Brain pericyte (primary cell): ENCODE measurements at regions not wholly inside any gene's neighbourhood (a gene's known extent, or its start where the extent isn't known, plus 50 kb on each side); places are given as distances from the start of the nearest gene placed in this dataset.

Experiments used
- DNase-seq: peaks from one replicate; pipeline ENCODE4 v3.0.0-alpha.2; 2012; ENCODE audit warnings: low read depth, low spot score

DNA sequence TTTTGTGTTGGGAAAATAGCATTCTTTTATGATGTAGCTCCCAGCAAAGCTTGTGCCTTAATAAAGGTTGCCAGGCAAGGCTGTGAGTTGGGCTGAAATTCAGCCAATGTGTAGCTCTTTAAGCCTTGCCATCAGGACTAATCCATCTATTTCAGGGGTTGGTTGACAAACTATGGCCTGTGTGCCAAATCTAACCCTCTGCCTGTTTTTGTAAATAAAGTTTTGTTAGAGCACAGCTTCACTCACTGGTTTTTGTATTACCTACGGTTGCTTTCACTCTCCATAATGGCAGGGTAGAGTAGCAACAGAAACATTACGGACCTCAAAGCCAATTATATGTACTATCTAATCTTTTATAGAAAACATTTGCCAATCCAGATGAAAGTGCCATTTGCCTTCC, 638.1 kb upstream of the POT1 start:
- no peak for DNase-seq

DNA sequence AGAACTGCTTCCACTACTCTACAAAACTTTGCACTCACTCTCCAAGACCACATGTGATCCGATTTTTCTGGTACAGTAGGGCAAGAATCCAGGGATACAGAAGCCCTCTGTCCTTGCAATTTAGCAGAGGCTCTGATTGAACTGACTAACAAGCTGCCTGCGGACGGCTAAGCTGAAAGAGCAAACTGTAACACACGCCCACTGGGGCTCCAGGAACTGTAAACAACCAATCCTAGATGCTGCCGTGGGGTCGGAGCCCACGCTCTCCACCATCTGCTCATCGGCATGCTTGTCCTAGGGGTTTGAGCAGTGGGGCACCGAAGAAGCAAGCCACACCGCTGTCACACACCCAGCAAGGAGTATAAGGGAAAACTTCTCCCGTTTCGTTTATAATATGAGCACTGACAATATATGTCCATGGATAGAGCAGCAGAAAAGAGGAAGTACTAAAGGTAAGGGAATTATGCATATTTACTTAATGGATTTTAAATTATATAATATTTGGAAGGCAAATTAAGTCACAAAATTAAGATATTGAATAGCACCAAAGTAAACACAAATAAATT, 634.4 kb upstream of the POT1 start:
- no peak for DNase-seq

DNA sequence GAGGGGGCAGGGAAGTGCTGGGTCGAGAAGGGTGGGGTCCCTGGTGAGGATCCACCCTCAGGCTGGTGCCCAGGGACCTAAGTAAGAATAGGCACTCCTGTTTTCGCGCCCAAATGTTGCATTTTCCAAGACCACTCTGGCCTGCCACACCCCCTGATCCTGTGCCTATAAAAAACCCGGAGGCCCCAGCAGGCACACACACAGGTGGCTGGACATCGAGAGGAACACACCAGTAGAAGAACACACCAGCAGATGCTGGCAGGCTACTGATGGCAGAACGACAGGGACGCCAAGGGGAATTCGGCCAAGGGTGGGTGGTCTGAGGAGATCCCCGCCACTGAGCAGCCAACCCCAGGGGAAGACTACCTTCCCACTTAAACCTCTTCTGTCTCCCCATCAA, 633.9 kb upstream of the POT1 start:
- no peak for DNase-seq

DNA sequence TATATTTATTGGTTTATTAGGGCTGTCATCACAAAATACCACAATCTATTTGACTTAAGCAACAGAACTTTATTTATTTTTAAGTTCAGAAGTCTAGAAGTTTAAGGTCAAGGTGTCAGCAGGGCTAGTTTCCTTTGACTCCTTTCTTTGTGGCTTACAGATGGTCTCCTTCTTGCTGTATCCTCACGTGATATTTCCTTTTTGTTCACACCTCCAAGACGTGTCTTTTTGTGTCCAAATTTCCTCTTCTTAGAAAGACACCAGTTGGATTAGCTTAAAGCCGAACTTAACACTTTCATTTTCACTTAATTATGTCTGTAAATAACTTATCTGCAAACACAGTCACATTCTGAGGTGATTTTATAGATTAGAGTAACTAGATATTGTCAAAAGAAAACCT, 631.4 kb upstream of the POT1 start:
- DNase-seq: no peak

DNA sequence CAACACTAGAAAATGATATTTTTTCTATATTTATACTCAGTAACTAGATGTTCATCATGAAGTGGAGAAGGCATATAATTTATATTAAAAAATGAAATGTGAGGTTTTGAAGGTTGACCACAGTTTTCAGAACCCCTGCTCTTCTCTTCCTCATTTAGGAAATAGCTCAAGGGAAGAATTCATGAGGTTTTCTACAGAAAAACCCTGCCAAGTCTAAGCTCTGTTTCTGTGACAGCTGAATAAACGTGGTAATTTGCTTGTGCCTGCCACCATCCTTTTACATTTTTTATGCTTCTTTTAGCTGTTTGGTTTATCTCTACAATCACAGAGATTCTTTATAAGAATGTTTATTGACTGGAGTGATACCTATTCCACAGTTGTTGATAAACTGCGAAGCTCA, 630.3 kb upstream of the POT1 start:
- no peak for DNase-seq

- DNase-seq: no peak
These were observed 626.3 kb upstream of the POT1 start for GRCh38 chr7:125555916-125556315.

DNA sequence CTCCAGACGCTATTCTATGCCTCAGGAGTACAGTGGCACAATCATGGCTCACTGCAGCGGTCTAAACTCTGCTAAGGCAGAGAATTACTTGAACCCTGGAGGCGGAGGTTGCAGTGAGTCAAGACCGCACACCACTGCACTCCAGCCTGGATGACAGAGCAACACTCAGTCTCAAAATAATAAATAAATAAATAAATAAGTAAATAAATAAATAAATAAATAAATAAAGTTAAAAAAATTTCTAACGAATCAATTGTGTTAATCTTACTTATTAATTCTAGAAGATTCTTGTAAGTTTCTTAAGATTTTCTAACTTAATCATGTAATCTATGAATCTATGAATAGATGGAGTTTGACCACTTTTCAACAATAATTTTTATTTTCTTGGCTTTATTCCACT, 621.4 kb upstream of the POT1 start:
- DNase-seq: no peak

DNA sequence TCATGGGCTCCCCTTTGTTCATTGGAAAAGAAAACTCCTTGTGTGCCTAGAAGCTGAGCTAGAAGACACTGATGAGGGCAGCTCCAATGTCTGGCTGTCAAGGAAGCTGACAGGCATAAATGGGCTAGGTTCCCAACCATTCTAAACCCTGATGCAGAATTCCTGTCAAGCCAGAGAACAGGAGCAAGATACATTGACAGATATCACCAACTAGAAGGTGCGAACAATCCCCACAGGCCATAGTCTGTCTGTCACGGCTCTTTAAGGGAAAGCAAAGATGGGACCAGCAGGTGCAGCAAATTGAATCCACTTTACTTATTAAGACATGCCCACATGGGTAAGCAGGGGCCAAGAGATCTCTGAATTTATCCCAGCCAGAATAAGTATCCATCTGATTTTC, 617.9 kb upstream of the POT1 start:
- DNase-seq: no peak

DNA sequence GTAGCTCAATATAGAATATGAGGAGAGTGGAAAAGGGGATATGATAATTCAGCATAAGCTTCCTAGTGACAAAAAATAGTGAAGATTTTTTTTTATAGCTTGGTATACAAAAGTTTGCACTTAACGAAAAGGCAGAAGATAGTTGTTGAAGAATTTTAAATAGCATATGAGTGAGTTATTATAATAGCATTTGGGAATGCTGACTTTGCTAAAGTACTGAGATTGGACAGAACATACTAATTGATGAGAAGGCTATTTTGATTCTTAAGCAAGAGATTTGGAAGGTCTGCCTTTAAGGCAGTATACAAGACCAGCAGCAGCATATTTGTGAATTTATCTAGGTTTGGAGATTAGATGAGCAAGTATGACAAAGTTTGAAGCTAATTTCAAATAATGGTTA, 600.9 kb upstream of the POT1 start:
- no peak for DNase-seq

DNA sequence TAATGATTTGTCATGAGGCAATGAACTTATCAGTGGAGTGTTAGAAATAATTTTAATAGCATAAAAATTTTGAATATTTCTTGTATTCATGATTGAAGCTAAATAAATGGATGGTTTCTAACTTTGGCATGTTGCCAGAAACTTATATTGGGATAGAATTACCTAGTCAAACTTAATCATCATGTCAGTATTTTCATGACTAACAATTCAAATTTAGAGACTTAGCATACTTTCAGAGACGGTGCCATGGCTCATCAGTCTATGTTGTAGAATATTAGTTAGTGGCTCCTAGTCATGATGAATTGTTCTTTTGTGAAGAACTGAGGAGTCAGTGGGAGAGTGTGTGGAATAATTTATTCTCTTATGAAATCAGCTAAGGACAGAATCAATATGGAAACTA, 599.6 kb upstream of the POT1 start:
- no peak for DNase-seq

DNA sequence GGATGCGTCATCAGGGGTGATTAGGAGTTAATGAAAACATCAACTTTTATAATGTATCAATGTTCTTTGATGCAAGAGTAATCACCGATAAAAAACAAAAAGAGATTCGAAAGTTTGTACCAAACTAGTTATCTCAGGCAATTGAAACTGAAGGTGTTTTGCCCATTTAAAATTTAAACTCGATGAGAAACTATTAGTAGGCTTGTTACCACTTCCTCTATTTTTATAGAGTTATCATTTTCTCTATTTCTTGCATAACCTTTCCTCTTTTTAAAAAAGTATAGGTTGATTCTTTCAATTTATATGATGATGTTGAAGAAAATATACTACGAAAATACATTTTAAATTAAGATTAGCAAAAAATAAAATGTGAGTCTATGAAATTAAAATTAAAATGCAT, 597.3 kb upstream of the POT1 start:
- no peak for DNase-seq

DNA sequence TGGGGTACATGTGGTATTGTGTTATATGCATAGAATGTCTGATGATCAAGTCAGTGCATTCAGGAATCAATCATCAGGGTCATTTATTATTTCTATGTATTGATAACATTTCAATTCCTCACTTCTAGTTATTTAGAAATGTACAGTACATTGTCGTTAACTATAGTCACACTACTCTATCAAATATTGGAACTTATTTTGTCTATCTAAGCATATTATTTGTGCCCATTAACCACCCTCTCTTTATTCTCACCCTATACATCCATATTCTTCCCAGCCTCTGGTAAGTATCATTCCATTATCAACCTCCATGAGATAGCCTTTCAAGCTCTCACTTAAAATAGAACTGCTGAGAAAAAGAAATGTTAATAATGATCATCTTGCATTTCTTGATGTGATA, 596.5 kb upstream of the POT1 start:
- no peak for DNase-seq

DNA sequence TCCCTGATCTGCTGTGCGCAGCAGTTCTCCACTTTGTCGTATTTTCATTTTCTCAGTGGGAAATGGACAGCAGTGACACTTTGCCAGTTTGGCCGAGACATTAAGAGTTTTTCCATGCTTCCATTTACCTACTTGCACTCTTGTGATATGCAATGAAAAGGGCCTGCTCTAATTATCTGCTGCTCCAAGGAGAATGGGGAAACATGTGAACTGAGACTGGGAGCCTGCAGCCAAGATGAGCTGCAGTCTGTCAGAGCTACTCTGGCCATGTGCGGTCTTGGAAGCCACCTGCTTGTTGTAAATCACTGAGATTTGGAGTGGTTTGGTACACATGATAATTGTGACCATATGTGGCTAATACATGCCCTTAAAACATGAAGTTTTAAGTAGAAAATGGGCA, 586.6 kb upstream of the POT1 start:
- DNase-seq: no peak

DNA sequence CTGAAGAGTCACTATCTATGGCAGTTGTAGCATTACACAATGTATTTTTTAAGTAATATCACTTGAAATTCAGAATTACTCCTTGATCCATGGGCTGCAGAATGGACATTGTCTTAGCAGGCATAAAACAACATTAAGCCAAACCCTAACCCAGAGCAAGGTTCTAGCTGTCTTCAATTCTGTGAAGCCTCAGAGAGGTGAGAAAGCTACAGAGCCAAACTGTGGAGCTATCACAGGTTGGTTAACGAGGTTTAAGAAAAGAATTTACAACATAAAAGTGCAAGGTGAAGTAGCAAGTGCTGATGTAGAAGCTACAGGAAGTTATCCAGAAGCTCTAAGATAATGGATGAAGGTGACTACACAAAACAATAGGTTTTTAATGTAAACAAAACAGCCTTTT, 582.7 kb upstream of the POT1 start:
- DNase-seq: no peak

- DNase-seq: no peak
These were observed 581.7 kb upstream of the POT1 start for GRCh38 chr7:125511310-125511709.

GRCh38 chr7:125506331-125506730, 576.7 kb upstream of the POT1 start:
- no peak for DNase-seq

- DNase-seq: peak; percentile 12
These were observed 575.2 kb upstream of the POT1 start for GRCh38 chr7:125504848-125505247.

DNA sequence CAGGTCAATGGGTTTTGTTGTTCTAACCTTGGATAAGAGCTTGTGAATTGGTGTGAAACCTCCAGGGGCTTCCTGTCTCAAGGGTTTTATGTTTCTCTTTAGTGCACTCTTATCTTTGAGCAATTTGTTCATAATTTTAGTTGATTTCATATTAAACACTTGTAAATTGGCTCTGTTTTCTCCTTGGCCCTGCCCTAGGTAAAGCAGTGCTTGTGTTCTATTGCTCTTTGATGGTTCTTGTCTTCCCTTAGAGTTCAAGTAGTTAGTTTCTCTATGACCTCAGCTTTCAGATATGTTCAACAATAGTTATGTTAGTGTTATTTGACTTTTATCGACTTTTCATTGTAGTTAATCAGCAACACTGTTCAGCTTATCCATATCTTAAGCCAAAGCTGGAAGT, 566.4 kb upstream of the POT1 start:
- no peak for DNase-seq

GRCh38 chr7:125492521-125492920, 562.9 kb upstream of the POT1 start:
- DNase-seq: no peak

- DNase-seq: no peak
These were observed 561.5 kb upstream of the POT1 start for GRCh38 chr7:125491137-125491536.

DNA sequence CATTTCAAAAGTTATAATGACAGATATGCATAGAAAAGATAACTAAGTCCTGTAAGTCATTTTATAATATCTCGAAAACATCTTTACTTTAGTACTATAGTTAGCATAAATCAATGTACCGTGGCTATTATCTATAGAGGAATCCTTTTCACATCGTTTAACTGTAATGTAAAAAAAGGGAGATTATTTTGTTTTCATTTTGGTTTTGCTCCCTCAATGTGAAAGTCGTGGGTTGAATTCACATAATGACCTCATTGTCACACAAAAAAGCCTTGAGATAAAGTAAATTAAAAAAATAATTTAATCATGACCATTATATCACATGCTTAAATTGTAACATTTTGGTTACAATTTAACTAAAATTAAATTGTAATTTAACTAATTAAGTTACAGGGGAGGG, 560.5 kb upstream of the POT1 start:
- DNase-seq: no peak

DNA sequence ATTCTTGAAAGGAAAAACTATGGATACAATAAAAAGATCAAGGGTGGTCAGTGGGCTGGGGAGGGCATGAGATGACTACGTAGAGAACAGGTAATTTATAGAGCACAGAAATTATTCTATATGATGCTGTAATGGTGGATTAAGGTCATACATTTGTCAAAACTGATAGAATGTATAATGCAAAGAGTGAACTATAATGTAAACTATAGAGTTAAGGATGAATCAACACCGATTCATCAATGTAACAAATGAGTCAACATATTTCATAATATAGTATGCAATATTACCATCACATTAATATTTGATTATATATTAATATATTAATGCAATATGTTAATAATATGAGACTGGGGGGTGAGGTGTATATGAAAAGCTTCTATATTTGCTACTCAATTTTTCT, 555.6 kb upstream of the POT1 start:
- DNase-seq: no peak

- DNase-seq: no peak
These were observed 555.1 kb upstream of the POT1 start for GRCh38 chr7:125484755-125485154.

DNA sequence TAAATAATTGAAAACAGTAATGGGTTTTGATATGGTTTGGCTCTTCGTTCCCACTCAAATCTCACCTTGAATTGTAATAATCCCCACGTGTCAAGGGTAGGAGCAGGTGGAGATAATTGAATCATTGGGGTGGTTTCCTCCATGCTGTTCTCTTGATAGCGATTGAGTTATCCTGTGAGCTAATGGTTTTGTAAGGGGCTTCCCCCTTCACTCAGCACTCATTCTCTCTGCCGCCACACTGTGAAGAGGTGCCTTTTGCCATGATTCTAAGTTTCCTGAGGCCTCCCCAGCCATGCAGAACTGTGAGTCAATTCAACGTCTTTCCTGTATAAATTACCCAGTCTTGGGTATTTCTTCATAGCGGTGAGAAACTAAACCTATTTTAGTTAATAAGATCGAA, 551.7 kb upstream of the POT1 start:
- no peak for DNase-seq

DNA sequence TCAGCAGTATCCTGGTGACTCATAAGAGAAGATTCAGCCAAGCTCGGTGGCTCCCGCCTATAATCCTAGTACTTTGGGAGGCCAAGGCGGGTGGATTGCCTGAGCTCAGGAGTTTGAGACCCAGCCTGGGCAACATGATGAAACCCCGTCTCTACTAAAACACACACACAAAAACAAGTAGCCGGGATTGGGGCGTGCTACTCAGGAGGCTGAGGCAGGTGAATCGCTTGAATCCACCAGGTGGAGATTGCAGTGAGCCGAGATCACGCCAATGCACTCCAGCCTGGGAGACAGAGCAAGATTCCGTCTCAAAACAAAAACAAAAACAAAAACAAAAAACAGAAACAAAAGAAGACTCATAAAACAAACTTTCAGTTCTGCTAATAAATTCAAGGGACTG, 551.1 kb upstream of the POT1 start:
- no peak for DNase-seq
